ENCODE measurements at regions not wholly inside any gene's neighbourhood (a gene's known extent, or its start where the extent isn't known, plus 50 kb on each side); places are given as distances from the start of the nearest gene placed in this dataset.

- no peak for DNase-seq
These were observed 517.5 kb downstream of the TFAP2B start for GRCh38 chr6:51336185-51336584.

- no peak for DNase-seq
These were observed 518.6 kb downstream of the TFAP2B start for GRCh38 chr6:51337277-51337676.

GRCh38 chr6:51339108-51339507 lies 520.4 kb downstream of the TFAP2B start:
- DNase-seq, result no peak

DNA sequence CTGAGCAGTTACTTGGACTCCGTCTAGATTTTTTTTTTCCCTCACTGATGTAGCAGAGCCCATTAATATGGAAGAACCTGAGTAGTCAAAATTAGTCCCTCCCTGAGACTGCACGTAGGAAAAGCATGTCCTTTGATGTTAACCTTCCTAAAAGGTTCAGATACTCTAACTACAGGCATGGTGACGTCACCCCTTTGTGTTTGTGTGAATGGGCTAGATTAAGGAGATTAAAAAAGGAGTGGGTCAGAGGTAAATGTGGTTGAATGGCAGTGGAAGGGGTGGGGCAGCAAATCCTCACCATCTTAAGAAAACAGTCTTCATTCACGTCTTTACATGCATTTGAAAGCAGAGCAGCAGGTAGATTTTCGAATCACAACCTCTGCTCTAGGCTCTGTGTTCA lies 521.1 kb downstream of the TFAP2B start:
- no peak for DNase-seq

DNA sequence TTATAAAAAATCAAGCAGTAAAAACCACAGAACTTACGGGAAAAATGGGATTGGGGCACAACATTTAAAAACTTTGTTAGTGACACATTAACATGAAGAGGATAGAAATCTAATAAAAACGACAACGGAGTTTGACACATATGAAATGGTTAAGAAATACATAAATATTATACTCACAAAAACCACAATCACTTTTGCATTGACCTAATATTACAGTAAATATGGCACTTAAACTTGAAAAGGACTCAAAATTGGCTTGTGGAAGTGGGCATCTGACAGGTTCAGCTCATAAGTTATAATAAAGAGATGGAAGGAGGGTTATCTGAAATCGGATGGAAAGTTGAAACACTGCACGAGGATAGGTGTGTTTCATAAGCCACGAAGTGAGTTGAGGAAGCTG lies 523.7 kb downstream of the TFAP2B start:
- no peak for DNase-seq

DNA sequence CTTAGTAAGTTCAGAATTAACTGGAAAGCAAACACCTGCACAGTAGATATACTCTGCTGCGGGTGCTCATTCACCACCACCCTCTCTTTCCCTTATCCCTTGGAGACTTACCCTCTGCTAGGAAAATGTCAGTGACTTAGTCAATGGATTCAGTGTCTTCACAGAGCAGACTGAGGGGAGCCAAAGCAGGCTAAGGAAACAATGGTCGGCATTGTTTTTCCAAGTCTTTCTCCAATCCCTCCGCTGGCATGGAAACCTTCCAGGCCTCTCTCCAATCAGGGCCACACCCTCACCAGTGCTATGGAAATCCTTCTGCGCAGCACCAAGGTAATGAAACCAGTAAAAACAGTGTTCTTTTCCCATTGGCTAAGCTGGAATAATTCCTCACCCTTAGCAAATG lies 531.2 kb downstream of the TFAP2B start:
- no peak for DNase-seq

GRCh38 chr6:51350308-51350904 lies 531.7 kb downstream of the TFAP2B start:
- peak; percentile 44 for DNase-seq

DNA sequence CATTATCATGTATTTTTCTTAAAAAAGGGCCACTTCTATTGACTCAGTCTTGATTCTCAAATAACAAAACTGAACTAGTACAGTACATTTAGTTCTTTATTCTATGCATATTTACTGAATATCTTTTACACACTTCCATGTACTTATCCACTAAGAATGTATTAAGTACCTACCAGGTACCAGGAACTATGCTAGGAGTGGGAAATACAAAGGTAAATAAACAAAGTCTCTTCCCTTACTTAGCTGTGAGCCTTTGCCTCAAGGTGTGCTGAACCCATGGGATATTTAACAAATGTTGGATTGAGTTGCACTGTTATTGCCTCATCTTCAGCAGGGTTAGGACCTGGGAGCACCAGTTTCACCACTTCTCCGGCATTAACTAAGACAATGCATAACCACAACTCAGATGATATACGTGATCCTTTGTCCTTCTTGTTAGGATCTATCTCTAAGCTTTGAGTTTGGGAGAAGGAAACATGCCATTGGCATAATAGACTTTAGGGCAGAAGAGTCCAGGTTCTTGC lies 533.9 kb downstream of the TFAP2B start:
- no peak for DNase-seq

DNA sequence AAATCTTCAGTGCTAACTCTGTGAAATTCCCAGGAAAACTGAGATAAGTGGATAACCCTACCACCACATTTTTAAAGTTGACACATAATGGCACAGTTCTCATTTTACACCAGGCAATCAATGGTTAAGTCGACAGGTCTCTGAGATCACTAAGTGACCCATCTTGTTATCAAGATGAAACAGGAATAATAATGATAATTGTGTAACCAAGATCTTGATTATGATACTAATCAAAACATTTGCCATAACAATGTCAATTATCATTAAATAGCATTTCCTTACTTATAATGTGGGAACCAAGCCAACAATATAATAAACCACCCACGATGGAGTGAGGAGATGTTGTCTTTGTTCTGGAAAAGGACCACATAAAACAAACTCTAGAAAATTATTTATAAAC lies 541.6 kb downstream of the TFAP2B start:
- no peak for DNase-seq

- DNase-seq, result no peak
These were observed 546.9 kb downstream of the TFAP2B start for GRCh38 chr6:51365566-51365965.

DNA sequence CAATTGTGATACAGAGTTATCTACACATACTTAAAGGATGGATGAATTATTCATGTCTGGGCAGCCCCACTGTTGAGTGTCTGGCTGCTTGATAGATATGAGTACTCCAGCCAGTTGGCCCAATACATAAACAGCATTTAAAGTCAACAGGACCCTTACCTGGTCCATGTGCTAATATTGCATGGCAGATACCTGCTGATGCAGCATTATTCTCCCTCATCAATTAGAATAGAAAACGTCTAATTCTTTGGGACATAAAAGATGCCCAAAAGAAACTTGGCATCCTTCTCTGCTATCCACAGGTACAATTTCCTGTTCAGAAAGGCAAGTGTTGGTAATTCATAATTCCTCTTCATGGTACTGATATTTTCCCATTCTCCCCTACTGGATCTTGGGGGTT lies 550.8 kb downstream of the TFAP2B start:
- DNase-seq, result no peak

- DNase-seq, result no peak
These were observed 564.2 kb downstream of the TFAP2B start for GRCh38 chr6:51382847-51383246.

DNA sequence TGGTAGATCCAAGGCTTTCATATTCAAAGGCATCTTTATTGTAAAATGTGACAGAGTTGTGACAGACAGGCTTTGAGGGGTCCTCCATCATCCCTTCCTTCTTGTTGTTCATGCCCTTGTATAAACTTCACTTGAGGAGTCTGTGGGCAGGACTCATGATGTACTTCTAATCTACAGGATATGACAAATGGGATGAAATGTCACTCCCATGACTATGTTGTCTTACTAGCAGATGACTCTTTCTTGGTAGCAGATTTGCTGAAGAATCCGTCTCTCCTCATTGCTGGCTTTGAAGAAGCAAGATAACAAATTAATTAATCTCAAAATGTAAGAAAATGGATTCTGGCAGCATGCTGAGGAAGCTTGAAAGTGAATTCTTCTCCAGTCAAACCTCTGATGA lies 566.1 kb downstream of the TFAP2B start:
- DNase-seq, result no peak

DNA sequence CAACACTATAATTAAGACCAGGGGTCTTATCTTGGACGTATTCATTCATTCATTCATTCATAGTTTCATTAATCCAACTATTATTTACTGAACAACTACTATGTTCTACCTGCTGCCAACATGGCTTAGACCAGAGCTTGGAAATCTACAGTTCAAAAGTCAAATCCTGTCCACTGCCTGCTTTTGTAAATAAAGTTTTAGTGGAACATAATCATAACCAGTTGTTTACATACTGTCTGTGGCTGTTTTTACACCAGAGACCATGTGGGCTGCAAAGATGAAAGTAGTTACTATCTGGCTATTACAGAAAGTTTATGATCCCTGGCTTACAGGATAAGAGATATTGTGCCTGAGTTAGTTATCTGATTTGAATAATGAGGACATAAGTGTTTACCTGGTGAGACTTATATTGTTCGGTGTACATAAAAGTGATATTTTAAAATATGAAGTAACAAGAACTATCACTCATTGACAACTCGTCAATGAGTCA lies 567.7 kb downstream of the TFAP2B start:
- DNase-seq, result no peak

- DNase-seq, result no peak
These were observed 569.2 kb downstream of the TFAP2B start for GRCh38 chr6:51387907-51388306.

GRCh38 chr6:51394061-51394460 lies 575.4 kb downstream of the TFAP2B start:
- DNase-seq, result no peak

DNA sequence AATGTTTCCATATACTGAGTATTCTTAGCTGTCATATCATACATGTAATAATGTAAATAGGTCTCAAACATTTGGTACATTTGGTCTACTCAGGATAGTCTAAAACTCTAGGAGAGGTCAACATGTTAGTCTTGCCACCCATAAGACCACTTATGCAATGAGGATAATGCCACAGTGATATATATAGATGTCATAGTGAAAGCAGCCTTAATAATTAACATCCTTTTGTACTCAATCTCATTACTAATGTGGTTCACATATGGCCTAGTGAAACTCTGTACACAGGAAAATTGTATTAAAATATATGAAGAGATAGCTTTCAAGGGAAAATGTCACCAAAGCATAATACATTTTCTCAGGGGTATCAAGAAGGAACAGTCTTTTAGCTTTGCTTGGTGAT lies 577.9 kb downstream of the TFAP2B start:
- no peak for DNase-seq

DNA sequence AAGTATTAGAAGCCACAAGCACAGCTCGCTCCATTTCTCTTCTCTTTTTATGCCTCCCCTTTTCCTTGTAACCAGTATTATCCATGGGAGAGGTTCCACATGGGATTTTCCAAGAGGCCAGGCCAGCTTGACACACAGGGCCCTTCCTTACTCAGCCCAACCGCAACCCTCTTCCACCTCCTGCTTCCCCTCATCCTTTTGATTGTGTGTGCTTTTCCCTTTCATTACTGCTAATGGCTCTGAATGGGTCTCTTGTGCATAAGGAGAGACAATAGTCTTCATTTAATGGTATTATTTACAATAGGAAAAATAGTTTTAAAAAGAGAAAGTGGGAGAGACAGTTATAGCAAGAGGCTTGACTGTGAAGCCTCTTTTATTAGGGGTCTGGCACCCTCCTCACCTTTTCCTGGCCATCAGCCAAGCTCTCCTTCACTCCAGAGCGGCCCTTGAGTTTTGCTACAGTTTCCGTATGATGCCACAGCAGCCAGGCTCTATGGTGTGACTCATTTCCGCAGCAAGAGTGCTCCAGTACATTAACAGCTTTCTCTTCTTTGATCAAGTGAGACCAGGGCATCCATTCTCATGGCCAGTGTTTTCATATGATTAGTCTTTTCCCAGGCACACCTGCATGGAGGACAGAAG lies 579.5 kb downstream of the TFAP2B start:
- no peak for DNase-seq

- no peak for DNase-seq
These were observed 580.1 kb downstream of the TFAP2B start for GRCh38 chr6:51398793-51399192.

DNA sequence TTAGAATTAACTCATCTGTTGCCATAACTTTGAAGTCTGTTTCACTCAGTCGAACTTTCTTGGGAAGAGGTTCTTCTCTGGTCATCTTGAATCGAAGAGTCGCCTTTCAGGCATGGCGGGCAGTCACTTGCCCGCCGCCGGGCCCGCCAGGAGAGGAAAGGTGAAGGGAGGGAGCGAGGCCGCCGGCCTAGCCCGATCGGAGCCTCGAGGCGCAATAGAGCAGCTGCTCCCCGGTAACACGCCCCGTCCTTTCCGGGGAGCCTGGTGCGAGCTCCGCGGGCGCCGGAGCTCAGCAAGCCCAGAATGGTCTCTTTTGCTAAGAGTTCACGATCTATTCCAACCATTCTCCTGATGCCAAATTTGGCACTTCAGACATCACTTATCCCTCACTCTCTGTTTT lies 591.8 kb downstream of the TFAP2B start:
- no peak for DNase-seq

- no peak for DNase-seq
These were observed 592.9 kb downstream of the TFAP2B start for GRCh38 chr6:51411496-51412125.

GRCh38 chr6:51414361-51414760 lies 595.7 kb downstream of the TFAP2B start:
- DNase-seq, result no peak

DNA sequence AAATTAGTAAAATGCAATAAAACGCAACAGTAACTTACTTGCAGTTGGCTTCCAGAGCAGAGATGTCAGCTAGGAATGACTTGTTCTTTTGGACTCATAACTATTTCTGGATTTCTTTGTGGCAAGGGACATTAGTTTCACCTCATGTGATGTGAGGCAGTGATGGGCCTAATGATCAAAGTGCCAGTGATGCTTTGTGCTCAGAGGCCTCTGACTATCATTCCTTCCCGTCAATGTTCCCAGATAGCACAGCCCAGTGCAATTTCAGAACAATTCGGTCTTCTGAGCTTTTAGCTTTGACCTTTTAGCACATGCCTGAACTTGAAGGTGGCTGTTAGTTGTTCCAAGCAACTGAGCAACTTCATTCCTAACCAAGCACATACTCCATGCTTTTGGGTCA lies 596.8 kb downstream of the TFAP2B start:
- DNase-seq, result no peak

DNA sequence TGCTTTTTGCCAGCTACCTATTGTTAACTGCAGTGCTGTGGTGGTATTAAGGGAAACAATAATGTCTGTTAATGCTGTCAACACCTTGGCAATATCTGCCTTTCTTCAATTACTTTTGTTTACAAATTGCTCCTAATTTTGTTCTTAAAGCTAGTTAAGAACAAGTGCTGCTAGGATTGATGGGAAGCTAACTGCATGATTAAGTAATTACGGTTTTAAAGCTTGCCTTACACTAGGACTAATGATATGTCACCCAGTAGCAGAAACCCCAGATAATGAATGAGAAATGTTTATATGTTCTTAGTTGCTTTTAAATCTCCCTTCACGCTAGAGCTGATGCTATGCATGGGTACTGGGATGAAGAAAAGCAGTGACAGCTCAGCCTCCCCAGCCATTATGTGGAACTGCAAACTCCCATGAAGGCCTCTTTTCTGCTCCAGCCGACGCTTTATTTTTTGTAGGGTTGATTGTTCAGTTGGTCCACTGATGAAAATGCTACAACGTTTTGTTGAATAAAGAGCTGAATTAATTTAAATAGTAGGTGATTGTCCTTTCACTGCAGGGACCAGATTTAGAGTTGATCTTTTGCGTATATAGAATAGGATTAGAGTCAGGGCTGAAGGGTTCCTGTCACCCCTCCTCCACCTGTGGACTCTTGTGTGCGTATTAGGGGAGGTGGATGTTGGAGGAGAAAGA lies 610.5 kb downstream of the TFAP2B start:
- no peak for DNase-seq
